Hepatocyte (in vitro differentiated cells): ENCODE measurements at regions not wholly inside any gene's neighbourhood (a gene's known extent, or its start where the extent isn't known, plus 50 kb on each side); places are given as distances from the start of the nearest gene placed in this dataset.
"Not testable (repeated sequence)": the region's sequence is repeated elsewhere in the genome, so short reads cannot be mapped to it uniquely, and the experiment has no call there.

Experiments
- DNase-seq: peaks from one replicate; pipeline ENCODE4 v3.0.0-alpha.2; 2016; ENCODE audit warnings: low spot score
- H2AFZ ChIP-seq: fragments of 200-600 bp; sonication (generic); 2 replicates; pipeline ENCODE4 v1.6.0; 2016; ENCODE audit warnings: antibody characterized with exemption, mild to moderate bottlenecking
- H3K27ac ChIP-seq: fragments of 200-600 bp; sonication (generic); 2 replicates; pipeline ENCODE4 v1.5.1; 2016; ENCODE audit warnings: mild to moderate bottlenecking
- H3K27me3 ChIP-seq: fragments of 200-600 bp; sonication (generic); 2 replicates; pipeline ENCODE4 v1.6.1; 2016
- H3K36me3 ChIP-seq: fragments of 200-600 bp; sonication (generic); replicated peaks from 2 replicates; pipeline ENCODE4 v1.5.1; 2016; ENCODE audit warnings: low read depth; ENCODE audit not compliant: insufficient read depth
- H3K4me1 ChIP-seq: fragments of 200-600 bp; sonication (generic); 2 replicates; pipeline ENCODE4 v1.5.1; 2016; ENCODE audit warnings: mild to moderate bottlenecking, moderate library complexity; ENCODE audit not compliant: insufficient read depth
- H3K4me2 ChIP-seq: fragments of 200-600 bp; sonication (generic); 2 replicates; pipeline ENCODE4 v1.6.0; 2016
- H3K4me3 ChIP-seq: fragments of 200-600 bp; sonication (generic); 2 replicates; pipeline ENCODE4 v1.5.1; 2016; ENCODE audit warnings: mild to moderate bottlenecking
- H3K79me2 ChIP-seq: fragments of 200-600 bp; sonication (generic); 2 replicates; pipeline ENCODE4 v1.6.0; 2017; ENCODE audit warnings: mild to moderate bottlenecking
- H3K9me2 ChIP-seq: fragments of 200-600 bp; sonication (generic); replicated peaks from 2 replicates; pipeline ENCODE4 v1.6.0; 2017; ENCODE audit warnings: mild to moderate bottlenecking; ENCODE audit not compliant: insufficient read depth
- H3K9me3 ChIP-seq: fragments of 200-600 bp; sonication (generic); 2 replicates; pipeline ENCODE4 v1.5.1; 2016; ENCODE audit warnings: low read depth, mild to moderate bottlenecking
- H4K20me1 ChIP-seq: fragments of 200-600 bp; sonication (generic); 2 replicates; pipeline ENCODE4 v1.6.0; 2016; ENCODE audit warnings: mild to moderate bottlenecking; ENCODE audit not compliant: insufficient read depth, poor library complexity, severe bottlenecking
- CTCF ChIP-seq: fragments of 200-600 bp; sonication (generic); IDR thresholded peaks from 2 replicates; pipeline ENCODE4 v1.5.1; 2016; ENCODE audit warnings: antibody characterized with exemption, mild to moderate bottlenecking; ENCODE audit not compliant: poor library complexity
- EZH2 ChIP-seq: fragments of 200-600 bp; sonication (generic); IDR thresholded peaks from 2 replicates; pipeline ENCODE4 v1.6.1; 2016; ENCODE audit warnings: antibody characterized with exemption, mild to moderate bottlenecking, borderline replicate concordance
- EZH2phosphoT487 ChIP-seq: fragments of 200-600 bp; sonication (generic); IDR thresholded peaks from one replicate; pipeline ENCODE4 v1.6.1; 2018; ENCODE audit warnings: antibody characterized with exemption, mild to moderate bottlenecking, low read depth, moderate library complexity; ENCODE audit not compliant: unreplicated experiment, severe bottlenecking
- WGBS: methylation state at CpG from one replicate; pipeline ENCODE4 v1.1.6; 2016; ENCODE audit warnings: low lambda C conversion rate; ENCODE audit errors: missing lambda C conversion rate; 5-methylcytosine and 5-hydroxymethylcytosine counted together

- Histone ChIP-seq H3K4me1 (no peaks in the 10 kb centered on the region), H3K4me3 (no peak overlapping the region), H3K27ac (peak overlapping the region; percentile 19), H2AFZ (no peak overlapping the region), H3K36me3 (no peaks in the 10 kb centered on the region), H3K4me2 (no peak overlapping the region), H4K20me1 (no peaks in the 10 kb centered on the region), H3K9me3 (no peaks in the 10 kb centered on the region), H3K79me2 (no peaks in the 10 kb centered on the region), H3K9me2 (no peaks in the 10 kb centered on the region), H3K27me3 (no peaks in the 10 kb centered on the region)
- TF ChIP-seq EZH2phosphoT487 (no peak), EZH2 (no peak), CTCF (no peak)
- WGBS: 68% methylated on average over 3 of the region's 3 CpGs
- no peak for DNase-seq
Measured at GRCh38 chr21:18000981-18001686, 182.0 kb upstream of the C21orf91 start.

- H3K27ac ChIP-seq: not testable (repeated sequence)
Measured at GRCh38 chr21:17998599-17998998, 179.4 kb upstream of the C21orf91 start.

GRCh38 chr21:17989780-17990179 lies 170.6 kb upstream of the C21orf91 start:
- H3K27ac ChIP-seq: no peak overlapping the region
- no peak overlapping the region for H3K4me3 ChIP-seq
- no peaks in the 10 kb centered on the region for H3K27me3 ChIP-seq
- H3K4me1 ChIP-seq: no peaks in the 10 kb centered on the region
- no peaks in the 10 kb centered on the region for H3K36me3 ChIP-seq
- no peak overlapping the region for H2AFZ ChIP-seq
- 54% methylated on average over 3 of the region's 3 CpGs for WGBS
- H3K9me3 ChIP-seq: no peaks in the 10 kb centered on the region
- no peaks in the 10 kb centered on the region for H4K20me1 ChIP-seq
- peaks cover 3% of the 10 kb centered on the region for H3K9me2 ChIP-seq
- H3K4me2 ChIP-seq: no peak overlapping the region
- no peak for DNase-seq
- H3K79me2 ChIP-seq: no peaks in the 10 kb centered on the region
- no peak for TF ChIP-seq CTCF
- TF ChIP-seq EZH2: no peak
- no peak for TF ChIP-seq EZH2phosphoT487

More at GRCh38 chr21:17998599-17998998, 179.4 kb upstream of the C21orf91 start:
- not testable (repeated sequence) for H3K9me3 ChIP-seq, H3K27me3 ChIP-seq, H3K4me1 ChIP-seq, H3K4me2 ChIP-seq, H4K20me1 ChIP-seq, H2AFZ ChIP-seq, DNase-seq, H3K36me3 ChIP-seq, H3K9me2 ChIP-seq, H3K4me3 ChIP-seq, H3K79me2 ChIP-seq
- WGBS: 96% methylated on average over 4 of the region's 4 CpGs

GRCh38 chr21:17988102-17988437 lies 168.9 kb upstream of the C21orf91 start:
- Histone ChIP-seq H3K9me2 (peaks cover 3% of the 10 kb centered on the region), H3K36me3 (no peaks in the 10 kb centered on the region), H2AFZ (no peak overlapping the region), H3K4me2 (no peak overlapping the region), H4K20me1 (no peaks in the 10 kb centered on the region), H3K79me2 (no peaks in the 10 kb centered on the region), H3K4me3 (no peak overlapping the region), H3K27ac (no peak overlapping the region), H3K9me3 (no peaks in the 10 kb centered on the region), H3K27me3 (no peaks in the 10 kb centered on the region), H3K4me1 (no peaks in the 10 kb centered on the region)
- WGBS: 95% methylated on average over 1 of the region's 1 CpG
- TF ChIP-seq CTCF (no peak), EZH2phosphoT487 (no peak), EZH2 (no peak)
- DNase-seq: no peak
